MM.1S (cell line): ENCODE measurements at regions not wholly inside any gene's neighbourhood (a gene's known extent, or its start where the extent isn't known, plus 50 kb on each side); places are given as distances from the start of the nearest gene placed in this dataset.

ENCODE experiments used
- DNase-seq: peaks from one replicate; pipeline ENCODE4 v3.0.0-alpha.2; 2015
- H2AFZ ChIP-seq: fragments of 300-600 bp; sonication (generic); 2 replicates; pipeline ENCODE4 v1.6.0; 2016; ENCODE audit warnings: antibody characterized with exemption, low read length
- H3F3A ChIP-seq: fragments of 300-600 bp; sonication (generic); 2 replicates; pipeline ENCODE4 v1.6.1; 2016; ENCODE audit warnings: mild to moderate bottlenecking, antibody characterized with exemption, low read length, moderate library complexity, mixed read lengths; ENCODE audit not compliant: insufficient read depth
- H3K27ac ChIP-seq: fragments of 300-600 bp; sonication (generic); 2 replicates; pipeline ENCODE4 v1.5.1; 2016; ENCODE audit warnings: mild to moderate bottlenecking, low read length
- H3K27me3 ChIP-seq: fragments of 300-600 bp; sonication (generic); replicated peaks from 2 replicates; pipeline ENCODE4 v1.6.0; 2016; ENCODE audit warnings: low read length; ENCODE audit not compliant: insufficient read depth
- H3K36me3 ChIP-seq: fragments of 300-600 bp; sonication (generic); replicated peaks from 2 replicates; pipeline ENCODE4 v1.6.1; 2016; ENCODE audit warnings: mild to moderate bottlenecking, low read length, mixed read lengths; ENCODE audit not compliant: insufficient read depth
- H3K4me1 ChIP-seq: fragments of 300-600 bp; sonication (generic); 2 replicates; pipeline ENCODE4 v1.6.1; 2016; ENCODE audit warnings: low read length, mixed read lengths
- H3K4me2 ChIP-seq: fragments of 300-600 bp; sonication (generic); 2 replicates; pipeline ENCODE4 v1.6.0; 2016; ENCODE audit warnings: low read depth, low read length
- H3K4me3 ChIP-seq: fragments of 300-600 bp; sonication (generic); 2 replicates; pipeline ENCODE4 v1.5.1; 2016; ENCODE audit warnings: low read length, mixed read lengths
- H3K79me2 ChIP-seq: fragments of 300-600 bp; sonication (generic); 2 replicates; pipeline ENCODE4 v1.6.1; 2016; ENCODE audit warnings: mixed run types, low read length, mixed read lengths
- H3K9ac ChIP-seq: fragments of 300-600 bp; sonication (generic); 2 replicates; pipeline ENCODE4 v1.6.1; 2016; ENCODE audit warnings: low read length, mixed read lengths
- H3K9me2 ChIP-seq: fragments of 300-600 bp; sonication (generic); replicated peaks from 2 replicates; pipeline ENCODE4 v1.6.1; 2016; ENCODE audit warnings: mild to moderate bottlenecking, low read length, mixed read lengths; ENCODE audit not compliant: insufficient read depth
- H3K9me3 ChIP-seq: fragments of 300-600 bp; sonication (generic); replicated peaks from 2 replicates; pipeline ENCODE4 v1.6.1; 2016; ENCODE audit warnings: mild to moderate bottlenecking, low read length, mixed read lengths; ENCODE audit not compliant: insufficient read depth
- H4K20me1 ChIP-seq: fragments of 300-600 bp; sonication (generic); 2 replicates; pipeline ENCODE4 v1.6.1; 2016; ENCODE audit warnings: mild to moderate bottlenecking, low read length, moderate library complexity, mixed read lengths; ENCODE audit not compliant: insufficient read depth
- CTCF ChIP-seq: fragments of 300-600 bp; sonication (generic); IDR thresholded peaks from 2 replicates; pipeline ENCODE4 v1.5.1; 2016; ENCODE audit warnings: antibody characterized with exemption, low read length, mixed read lengths
- EZH2 ChIP-seq: fragments of 300-600 bp; sonication (generic); optimal IDR thresholded peaks from 2 replicates; pipeline ENCODE3; 2017; ENCODE audit warnings: low read depth, mild to moderate bottlenecking, antibody characterized with exemption, low read length, mixed read lengths
- EZH2phosphoT487 ChIP-seq: fragments of 300-600 bp; sonication (generic); IDR thresholded peaks from 2 replicates; pipeline ENCODE4 v1.6.1; 2018; ENCODE audit warnings: antibody characterized with exemption, low read length

- no peaks in the 10 kb centered on the region for H3K4me1 ChIP-seq
- H3K27ac ChIP-seq: no peak overlapping the region
- DNase-seq: no peak
- H3K36me3 ChIP-seq: no peaks in the 10 kb centered on the region
- no peaks in the 10 kb centered on the region for H3K79me2 ChIP-seq
- no peak overlapping the region for H3K4me2 ChIP-seq
- no peak overlapping the region for H2AFZ ChIP-seq
- no peaks in the 10 kb centered on the region for H3K27me3 ChIP-seq
- no peaks in the 10 kb centered on the region for H3F3A ChIP-seq
- no peaks in the 10 kb centered on the region for H4K20me1 ChIP-seq
- H3K9ac ChIP-seq: no peak overlapping the region
- H3K9me3 ChIP-seq: no peaks in the 10 kb centered on the region
- H3K4me3 ChIP-seq: no peak overlapping the region
- no peak for TF ChIP-seq CTCF
- TF ChIP-seq EZH2phosphoT487: no peak
- no peak for TF ChIP-seq EZH2
- H3K9me2 ChIP-seq: no peaks in the 10 kb centered on the region
These were observed 79.3 kb upstream of the SPAG17 start for GRCh38 chr1:118264343-118264742.

DNA sequence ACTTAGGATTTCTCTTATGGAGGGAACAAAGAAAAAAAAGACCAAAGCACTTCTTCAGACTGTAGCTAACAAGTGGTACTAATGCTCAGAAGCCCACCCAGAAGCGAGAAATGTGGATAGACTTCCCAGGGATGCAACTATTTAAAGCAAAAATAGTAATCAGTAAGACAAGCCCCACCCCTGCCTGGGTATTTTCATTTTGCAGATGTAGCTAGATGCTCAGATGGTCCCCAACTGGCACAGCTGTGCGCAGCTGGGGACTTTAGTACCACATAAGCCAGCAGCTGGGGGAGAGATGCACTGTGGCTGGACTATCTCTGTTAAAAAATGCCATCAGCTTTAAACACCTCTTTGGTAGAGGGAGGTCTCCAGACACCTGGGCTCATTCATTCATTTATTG lies 77.8 kb upstream of the SPAG17 start:
- Histone ChIP-seq H3K36me3 (no peaks in the 10 kb centered on the region), H3K79me2 (no peaks in the 10 kb centered on the region), H3K9me2 (no peaks in the 10 kb centered on the region), H3K27me3 (no peaks in the 10 kb centered on the region), H3K4me1 (no peaks in the 10 kb centered on the region), H3K27ac (no peak overlapping the region), H3K4me3 (no peak overlapping the region), H3K4me2 (no peak overlapping the region), H4K20me1 (no peaks in the 10 kb centered on the region), H2AFZ (no peak overlapping the region), H3F3A (no peaks in the 10 kb centered on the region), H3K9me3 (no peaks in the 10 kb centered on the region), H3K9ac (no peak overlapping the region)
- TF ChIP-seq EZH2: no peak
- TF ChIP-seq CTCF: no peak
- no peak for TF ChIP-seq EZH2phosphoT487
- no peak for DNase-seq

- Histone ChIP-seq H3K9me3 (no peaks in the 10 kb centered on the region), H2AFZ (no peak overlapping the region), H3K4me2 (no peak overlapping the region), H3K27ac (no peak overlapping the region), H4K20me1 (no peaks in the 10 kb centered on the region), H3K9me2 (no peaks in the 10 kb centered on the region), H3K27me3 (no peaks in the 10 kb centered on the region), H3K4me3 (no peak overlapping the region), H3K9ac (no peak overlapping the region), H3K36me3 (no peaks in the 10 kb centered on the region), H3K4me1 (no peaks in the 10 kb centered on the region), H3F3A (no peaks in the 10 kb centered on the region), H3K79me2 (no peaks in the 10 kb centered on the region)
- TF ChIP-seq EZH2 (no peak), CTCF (no peak), EZH2phosphoT487 (no peak)
- no peak for DNase-seq
These were observed 73.9 kb upstream of the SPAG17 start for GRCh38 chr1:118258975-118259374.

DNA sequence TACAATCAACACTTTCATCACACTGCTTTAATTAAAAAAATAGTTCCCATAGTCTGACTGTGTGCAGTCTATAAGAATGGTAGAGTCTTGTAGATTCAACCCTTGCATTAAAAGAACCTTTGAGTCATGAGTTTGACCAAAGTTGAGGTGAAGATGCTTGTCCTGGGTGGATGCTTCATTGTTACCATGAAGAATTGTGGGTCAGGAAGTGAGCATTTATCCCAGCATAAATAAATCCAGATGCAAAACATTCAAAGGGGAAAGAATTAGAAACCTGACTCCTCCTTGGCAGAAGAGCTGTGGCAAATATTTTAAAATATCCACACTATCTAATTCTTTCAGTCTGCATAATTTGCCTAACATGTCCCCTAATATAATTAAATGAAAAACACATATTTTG lies 72.9 kb upstream of the SPAG17 start:
- no peaks in the 10 kb centered on the region for H3K4me1 ChIP-seq
- no peaks in the 10 kb centered on the region for H3K9me2 ChIP-seq
- TF ChIP-seq EZH2phosphoT487 (no peak), EZH2 (no peak), CTCF (no peak)
- H3K9me3 ChIP-seq: no peaks in the 10 kb centered on the region
- no peaks in the 10 kb centered on the region for H3F3A ChIP-seq
- H2AFZ ChIP-seq: no peak overlapping the region
- H4K20me1 ChIP-seq: no peaks in the 10 kb centered on the region
- H3K27ac ChIP-seq: no peak overlapping the region
- H3K27me3 ChIP-seq: no peaks in the 10 kb centered on the region
- no peak overlapping the region for H3K4me2 ChIP-seq
- H3K79me2 ChIP-seq: no peaks in the 10 kb centered on the region
- H3K4me3 ChIP-seq: no peak overlapping the region
- H3K36me3 ChIP-seq: no peaks in the 10 kb centered on the region
- no peak for DNase-seq
- H3K9ac ChIP-seq: no peak overlapping the region
